Fibroblast of villous mesenchyme (primary cell): ENCODE measurements at regions not wholly inside any gene's neighbourhood (a gene's known extent, or its start where the extent isn't known, plus 50 kb on each side); places are given as distances from the start of the nearest gene placed in this dataset.

Experiments
- DNase-seq: peaks from one replicate; pipeline ENCODE4 v3.0.0-alpha.2; 2010; ENCODE audit warnings: low read depth
- H3K4me3 ChIP-seq: 2 replicates; pipeline ENCODE4 v1.5.1; 2011; ENCODE audit warnings: low read depth, mild to moderate bottlenecking, low read length
- CTCF ChIP-seq: IDR thresholded peaks from 2 replicates; pipeline ENCODE4 v1.5.1; 2012; ENCODE audit warnings: low read depth, mild to moderate bottlenecking, low read length; ENCODE audit not compliant: insufficient read depth

- no peak overlapping the region for H3K4me3 ChIP-seq
- TF ChIP-seq CTCF, result no peak
- DNase-seq, result no peak
Observed at GRCh38 chr2:223217373-223217772, 165.4 kb downstream of the KCNE4 start.

- no peak for DNase-seq
- H3K4me3 ChIP-seq, result no peak overlapping the region
- no peak for TF ChIP-seq CTCF
Observed at GRCh38 chr2:223218587-223219178, 166.7 kb downstream of the KCNE4 start.

DNA sequence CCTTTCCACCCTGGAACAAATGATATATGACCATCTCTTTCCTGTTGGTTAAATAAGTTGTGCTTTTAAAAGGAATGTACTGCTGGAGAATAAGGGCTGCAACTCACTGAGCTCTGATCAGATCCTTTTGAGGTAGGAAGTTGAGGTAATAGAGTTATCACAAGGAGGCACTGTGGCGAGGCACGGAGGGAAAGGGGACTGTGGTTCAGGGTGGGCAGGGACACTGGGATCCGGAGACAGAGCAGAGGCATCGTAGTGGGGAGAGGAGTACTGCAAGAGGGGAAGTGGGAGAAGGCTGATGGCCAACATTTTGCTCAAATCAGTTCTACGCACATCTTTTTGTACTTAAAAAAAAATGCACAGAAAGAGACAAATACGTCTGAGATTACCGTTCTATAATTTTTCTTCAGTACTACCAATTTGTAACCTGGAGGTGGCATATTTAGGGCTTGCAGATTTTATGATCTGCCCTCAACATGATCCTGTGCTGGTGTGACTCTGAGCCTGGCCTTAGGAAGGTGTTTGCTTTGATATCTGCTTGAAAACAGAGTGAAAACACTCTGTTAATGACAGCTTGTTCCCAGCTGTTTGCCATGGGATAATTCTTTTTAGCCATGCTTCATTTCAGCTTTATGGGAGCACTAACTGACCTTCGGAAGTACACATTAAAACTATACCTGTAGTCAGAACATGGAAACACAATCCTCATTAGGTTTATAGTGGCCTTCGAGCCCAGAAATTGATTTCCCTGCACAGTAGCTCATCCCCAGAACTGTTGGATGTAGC is 168.1 kb downstream of the KCNE4 start:
- DNase-seq, result no peak
- H3K4me3 ChIP-seq, result no peak overlapping the region
- TF ChIP-seq CTCF, result no peak

DNA sequence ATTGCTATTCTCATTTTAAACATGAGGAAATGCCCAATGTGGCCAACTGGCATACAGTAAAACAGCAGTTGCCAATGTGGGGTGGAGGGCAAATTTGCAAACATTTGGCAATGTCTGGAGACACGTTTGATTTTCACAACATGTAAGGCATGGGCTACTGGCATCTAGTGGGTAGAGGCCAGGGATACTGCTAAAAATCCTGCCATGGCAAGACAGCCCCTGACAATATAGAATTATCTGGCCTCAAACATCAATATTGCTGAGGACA is 168.6 kb downstream of the KCNE4 start:
- TF ChIP-seq CTCF, result no peak
- no peak for DNase-seq
- H3K4me3 ChIP-seq, result no peak overlapping the region

- no peak for DNase-seq
Observed at GRCh38 chr2:223221139-223221835, 169.3 kb downstream of the KCNE4 start.

GRCh38 chr2:223222397-223222796 is 170.4 kb downstream of the KCNE4 start:
- no peak for DNase-seq
- no peak for TF ChIP-seq CTCF
- no peak overlapping the region for H3K4me3 ChIP-seq

More at GRCh38 chr2:223221139-223221835, 169.3 kb downstream of the KCNE4 start:
- TF ChIP-seq CTCF, result no peak
- H3K4me3 ChIP-seq, result no peak overlapping the region
